HG02623 (cell line): ENCODE measurements at regions not wholly inside any gene's neighbourhood (a gene's known extent, or its start where the extent isn't known, plus 50 kb on each side); places are given as distances from the start of the nearest gene placed in this dataset.

Source experiments
- ATAC-seq: cut with Tn5 transposase; IDR thresholded peaks from one replicate; pipeline ENCODE4 v1.9.1; 2021; ENCODE audit warnings: moderate library complexity; ENCODE audit not compliant: unreplicated experiment

DNA sequence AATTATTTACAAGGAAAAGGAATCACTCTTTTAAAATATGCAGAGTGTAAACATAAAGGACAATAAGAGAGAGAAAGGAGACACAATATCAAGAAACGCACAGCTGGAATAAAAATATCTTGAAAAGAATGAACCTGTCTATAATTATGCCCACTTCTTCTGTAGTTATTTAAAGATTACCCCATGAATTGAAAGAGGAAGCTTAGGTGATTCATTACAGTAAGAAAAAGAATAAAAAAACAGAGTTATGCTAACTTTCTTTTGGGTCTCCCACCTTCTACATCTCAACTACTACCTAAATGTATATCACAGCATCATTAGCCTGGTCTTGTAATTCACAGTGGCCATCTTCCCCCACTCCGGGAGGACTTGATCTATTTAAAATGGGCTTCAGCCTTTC lies 182.1 kb downstream of the MRPL39 start:
- no peak for ATAC-seq

DNA sequence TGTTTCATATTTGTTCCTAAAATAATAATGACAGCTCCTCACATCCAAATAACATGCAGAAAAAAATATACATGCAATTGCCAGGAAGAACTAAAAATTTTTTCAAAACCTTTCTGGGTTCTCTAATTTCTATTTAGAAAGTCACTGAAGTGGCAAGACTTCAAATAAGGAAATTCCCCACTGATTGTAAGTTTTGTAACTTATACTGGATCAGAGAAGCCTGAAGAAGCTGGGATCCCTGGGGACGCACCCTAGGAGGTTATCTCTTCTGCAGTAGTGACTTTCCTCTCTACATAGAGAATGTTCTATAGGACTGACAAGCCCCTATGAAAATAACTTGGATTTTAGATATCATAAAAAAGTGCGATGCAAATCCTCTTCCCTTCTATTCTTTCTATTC lies 182.6 kb downstream of the MRPL39 start:
- no peak for ATAC-seq

DNA sequence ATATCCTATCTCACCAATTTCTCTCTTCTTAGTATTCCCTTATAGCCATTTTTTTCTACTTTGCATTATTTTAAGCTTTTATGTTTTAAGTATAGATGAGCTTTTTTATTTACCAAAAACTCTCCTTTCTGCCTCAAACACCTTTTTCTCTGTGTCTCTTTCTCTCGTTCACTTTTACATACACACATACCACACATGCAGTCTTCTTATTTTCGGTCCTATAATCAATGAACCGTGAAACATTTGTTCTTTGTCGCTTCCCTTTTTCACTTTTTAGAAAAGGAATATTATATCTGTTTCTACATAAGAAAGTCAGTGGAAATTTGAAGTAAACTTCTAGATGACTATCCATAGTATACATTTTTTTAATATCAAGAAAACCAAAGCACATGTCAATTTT lies 183.2 kb downstream of the MRPL39 start:
- no peak for ATAC-seq

DNA sequence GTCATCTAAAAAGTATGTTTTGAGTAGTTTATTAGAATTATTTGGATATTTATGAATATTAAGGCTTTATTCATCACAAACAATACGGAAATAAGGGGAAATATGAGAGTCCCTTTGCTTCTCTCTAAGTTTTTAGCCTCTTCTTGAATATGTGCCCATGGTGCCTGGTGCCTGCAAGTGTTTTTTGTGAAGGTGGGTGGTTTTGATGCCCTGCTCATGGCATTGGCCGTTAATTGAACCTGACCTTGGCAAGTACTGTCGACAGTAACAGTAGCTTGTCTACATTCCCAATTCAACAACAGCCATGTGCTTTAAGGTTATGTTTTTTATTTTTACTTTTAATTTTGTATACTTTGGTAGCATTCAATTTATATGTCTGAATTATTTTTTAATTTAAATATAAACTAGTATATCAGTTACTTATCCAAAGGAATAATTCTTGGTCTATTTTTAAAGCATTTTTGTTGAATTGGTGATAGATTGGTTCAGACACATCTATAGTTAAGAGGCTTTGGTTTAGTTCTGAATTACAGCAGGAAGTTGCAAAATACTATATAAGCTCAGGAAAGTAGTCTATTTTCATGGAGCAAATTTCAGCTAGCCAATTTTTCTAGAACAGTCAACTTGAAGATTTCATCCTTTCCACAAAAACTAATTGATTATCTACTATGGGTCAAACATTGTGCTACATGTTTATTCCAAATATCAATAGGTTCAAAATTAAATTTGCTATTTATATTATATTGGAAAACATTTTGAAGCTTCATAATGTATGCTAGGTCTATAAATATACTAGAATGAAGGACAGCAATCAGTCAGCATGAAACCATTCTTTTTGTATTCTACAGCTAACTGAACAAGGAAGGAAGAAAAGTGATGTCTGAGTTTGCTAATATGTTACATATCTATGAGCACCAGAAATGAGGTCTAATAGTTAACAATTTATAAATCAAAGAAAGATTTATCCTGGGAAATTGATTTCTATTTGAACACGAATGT lies 184.4 kb downstream of the MRPL39 start:
- ATAC-seq = no peak

DNA sequence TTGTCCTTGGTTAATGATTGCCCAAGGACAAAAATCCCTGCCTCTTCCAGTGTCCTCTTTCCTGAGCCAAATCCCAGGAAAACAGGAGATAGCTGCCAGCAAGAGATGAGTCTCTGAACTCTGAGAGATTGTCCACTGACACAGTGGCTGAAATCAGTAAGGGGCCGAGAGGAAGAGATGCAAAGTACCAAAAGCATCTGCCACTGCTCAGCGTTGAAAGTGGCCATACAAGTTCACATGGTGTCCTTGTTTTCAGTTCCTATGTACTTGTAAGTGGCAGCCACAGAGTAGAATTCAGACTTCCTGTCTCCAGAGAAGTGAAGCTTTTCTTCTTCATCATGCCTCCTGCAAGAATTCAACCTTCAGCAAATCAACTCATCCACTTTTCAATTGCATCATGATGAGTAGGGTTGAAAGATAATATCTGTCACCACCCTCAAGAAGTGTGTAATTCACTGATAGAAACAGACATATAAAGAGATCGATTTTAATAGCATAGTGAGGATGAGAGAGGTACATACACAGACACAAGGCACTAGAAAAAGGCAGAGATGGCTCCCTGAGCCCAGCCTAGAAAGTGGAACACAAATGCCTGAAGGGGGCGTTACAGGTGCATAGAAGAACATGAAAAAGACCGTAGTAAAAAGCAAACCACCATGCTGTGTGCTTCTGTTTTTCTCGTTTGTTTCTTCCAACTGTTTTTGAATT lies 185.8 kb downstream of the MRPL39 start:
- peak; percentile 65 for ATAC-seq

- ATAC-seq = peak; percentile 4
Measured at GRCh38 chr21:25420831-25421230, 186.4 kb downstream of the MRPL39 start.

DNA sequence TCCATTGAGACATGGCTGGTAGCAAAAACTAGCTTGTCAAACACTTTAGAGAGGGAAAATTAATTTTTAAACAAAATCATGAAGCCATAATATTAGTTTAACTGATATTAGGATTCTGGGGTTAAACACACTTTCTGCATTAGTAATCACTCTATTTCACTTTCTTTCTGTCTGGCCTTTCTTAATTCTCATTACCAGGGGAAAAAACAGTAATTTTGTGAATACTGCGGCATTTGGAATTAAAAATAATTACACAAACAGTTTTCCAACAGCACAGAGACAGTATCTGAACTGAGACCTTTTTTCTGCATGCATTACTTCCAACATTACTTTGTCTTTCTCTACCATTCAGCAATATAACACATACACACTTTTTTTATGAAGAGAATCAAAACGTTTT lies 190.6 kb downstream of the MRPL39 start:
- no peak for ATAC-seq

GRCh38 chr21:25412100-25412499 lies 195.2 kb downstream of the MRPL39 start:
- no peak for ATAC-seq

DNA sequence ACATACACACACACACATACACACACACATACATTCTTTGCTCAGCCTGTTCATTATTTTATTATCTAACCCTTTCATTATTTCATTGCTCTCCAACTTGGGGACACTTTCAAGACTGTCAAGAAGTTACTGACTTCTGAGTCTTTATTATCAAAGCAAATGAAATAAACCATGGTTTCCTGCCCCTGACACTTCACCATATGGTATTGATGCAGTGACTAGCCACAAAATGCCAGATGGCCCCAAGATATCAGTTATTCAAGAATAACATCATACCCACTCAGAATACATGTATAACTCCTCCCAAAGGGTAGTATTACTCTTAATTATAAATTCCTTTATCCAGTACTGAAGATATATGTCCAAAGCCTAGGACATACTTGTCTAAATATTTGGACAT lies 197.3 kb downstream of the MRPL39 start:
- no peak for ATAC-seq

DNA sequence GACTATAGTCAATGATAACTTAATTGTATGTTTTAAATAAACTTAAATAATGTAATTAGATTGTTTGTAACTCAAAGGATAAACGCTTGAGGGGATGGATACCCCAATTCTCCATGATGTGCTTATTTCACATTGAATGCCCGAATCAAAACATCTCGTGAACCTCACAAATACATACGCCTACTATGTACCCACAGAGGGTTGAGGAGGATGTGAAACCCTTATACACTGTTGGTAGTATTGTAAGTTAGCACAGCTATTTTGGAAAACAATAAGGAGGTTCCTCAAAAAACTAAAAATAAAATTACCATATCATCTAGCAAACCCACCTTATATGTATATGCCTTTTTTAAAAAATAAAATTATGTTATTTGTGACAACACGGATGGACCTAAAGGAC lies 198.6 kb downstream of the MRPL39 start:
- ATAC-seq = no peak

GRCh38 chr21:25406887-25407579 lies 200.2 kb downstream of the MRPL39 start:
- ATAC-seq = no peak

DNA sequence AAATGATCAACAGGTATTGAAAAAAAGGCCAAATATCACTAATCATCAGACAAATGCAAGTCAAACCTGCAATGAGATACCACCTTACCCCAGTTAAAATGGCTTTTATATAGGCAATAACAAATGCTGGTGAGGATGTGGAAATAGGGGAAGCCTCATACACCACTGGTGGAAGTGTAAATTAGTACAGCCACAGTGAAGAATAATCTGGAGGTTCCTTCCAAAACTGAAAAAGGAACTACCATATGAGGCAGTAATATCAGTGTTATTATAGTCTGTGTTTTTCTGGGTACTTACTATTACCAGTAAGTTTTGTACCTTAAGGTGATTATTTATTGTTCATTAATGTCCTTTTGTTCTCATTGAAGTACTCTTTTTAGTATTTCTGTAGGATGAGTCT lies 201.3 kb downstream of the MRPL39 start:
- ATAC-seq = no peak

GRCh38 chr21:25402134-25402961 lies 204.9 kb downstream of the MRPL39 start:
- ATAC-seq = no peak

DNA sequence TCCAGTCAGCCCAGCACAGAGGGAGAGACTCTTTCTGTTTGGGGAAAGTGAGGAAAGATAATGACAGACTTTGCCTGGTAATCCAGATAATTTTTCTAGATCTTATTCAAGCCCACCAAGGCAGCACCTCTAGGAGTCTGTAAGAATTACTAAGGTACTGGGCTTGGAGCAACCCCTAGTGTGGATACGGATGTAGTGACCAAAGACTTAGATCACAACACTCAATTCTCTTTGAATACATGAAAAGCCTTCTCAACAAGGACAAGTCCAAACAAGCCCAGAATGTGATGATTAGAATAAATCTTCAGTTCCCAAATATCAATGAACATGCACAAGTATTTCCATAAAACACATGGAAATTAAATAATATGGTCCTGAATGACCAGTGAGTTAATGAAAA lies 206.9 kb downstream of the MRPL39 start:
- ATAC-seq = no peak

DNA sequence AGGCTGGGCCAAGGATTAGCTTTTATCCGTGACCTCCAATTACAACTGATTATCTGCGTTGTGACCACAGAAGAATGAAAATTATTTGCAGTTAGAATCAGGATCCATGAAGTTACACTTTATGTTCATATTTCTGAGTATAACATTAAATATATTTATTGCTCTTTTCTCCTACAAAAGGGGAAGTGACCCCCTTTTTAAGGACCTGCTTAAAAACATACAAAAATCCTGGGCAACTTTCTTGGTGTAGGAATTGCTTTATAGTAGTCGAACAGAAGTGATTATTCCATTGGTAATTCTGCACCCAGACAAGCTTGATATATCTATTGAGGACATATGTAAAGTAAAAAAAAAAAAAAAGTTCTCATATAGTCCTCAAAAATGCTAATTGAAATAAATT lies 208.7 kb downstream of the MRPL39 start:
- ATAC-seq = no peak

- ATAC-seq = peak; percentile 78
Measured at GRCh38 chr21:25396135-25396711, 211.1 kb downstream of the MRPL39 start.

- ATAC-seq = no peak
Measured at GRCh38 chr21:25391777-25392176, 215.5 kb downstream of the MRPL39 start.

DNA sequence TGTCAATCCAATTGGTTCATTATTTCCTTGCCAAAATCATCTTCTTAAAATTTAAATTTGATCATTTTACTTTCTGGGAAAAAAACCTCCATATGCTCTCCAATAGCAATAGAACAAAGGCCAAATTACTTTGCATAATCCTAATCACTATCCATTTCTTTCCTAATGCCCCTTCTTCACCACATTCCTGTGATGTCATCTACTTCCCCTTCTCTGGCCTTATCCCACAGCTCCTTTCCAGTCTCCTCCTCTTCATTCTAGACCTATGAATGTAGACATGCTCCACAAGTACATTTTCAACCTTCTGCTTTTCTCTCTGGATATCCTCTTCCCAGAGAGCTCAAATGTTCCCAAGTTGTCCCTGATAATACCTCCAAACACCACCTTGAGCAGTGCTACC lies 216.6 kb downstream of the MRPL39 start:
- no peak for ATAC-seq

DNA sequence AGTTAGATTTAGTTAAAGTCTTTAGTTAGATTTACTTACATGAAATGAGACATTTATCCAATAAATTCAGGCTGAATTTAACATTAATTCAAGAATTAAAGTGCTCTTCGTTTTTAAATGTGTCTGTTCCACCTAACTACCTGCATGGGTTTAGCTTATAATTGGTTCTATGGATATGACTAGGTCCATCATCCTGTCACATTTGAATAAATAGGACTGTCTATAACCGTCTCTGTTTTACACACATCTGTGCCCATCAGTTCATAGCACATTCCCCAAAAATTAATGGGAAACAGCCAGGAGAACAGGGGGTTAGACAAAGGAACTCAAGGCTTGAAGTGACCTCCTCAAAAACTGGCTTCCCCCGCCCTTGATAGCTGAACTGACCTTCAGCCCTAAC lies 219.6 kb downstream of the MRPL39 start:
- ATAC-seq = no peak

- ATAC-seq = no peak
Measured at GRCh38 chr21:25385911-25386474, 221.3 kb downstream of the MRPL39 start.
